Stimulated activated naive CD4-positive, alpha-beta T cell (primary cell): ENCODE measurements at regions not wholly inside any gene's neighbourhood (a gene's known extent, or its start where the extent isn't known, plus 50 kb on each side); places are given as distances from the start of the nearest gene placed in this dataset.

Experiments
- DNase-seq, 6 experiments: peaks; one replicate each; lab custom pipeline; 2025; lab: John Stamatoyannopoulos, UW

DNA sequence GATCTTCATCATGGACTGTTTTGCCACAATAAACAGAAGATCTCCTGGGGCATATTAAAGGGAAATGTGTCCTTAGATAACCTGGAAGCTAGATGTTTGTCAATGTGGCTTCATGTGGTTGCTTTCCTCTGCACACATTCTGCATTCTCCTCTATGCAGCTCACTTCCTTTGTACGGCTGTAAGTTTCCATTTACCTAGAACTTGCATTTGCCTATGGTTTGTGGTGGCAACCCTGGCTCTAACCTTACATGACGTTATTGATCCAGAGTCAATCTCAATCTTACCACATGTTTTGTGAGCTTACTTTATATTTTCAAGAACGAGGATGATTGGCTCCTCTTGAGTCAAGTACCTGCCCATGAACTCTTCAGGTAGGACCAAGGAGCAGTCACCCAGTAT lies 863.1 kb downstream of the MAFB start:
- DNase-seq: no peak

GRCh38 chr20:39825524-39825923 lies 863.4 kb downstream of the DHX35 start:
- no peak for DNase-seq

GRCh38 chr20:39823224-39823623 lies 861.1 kb downstream of the DHX35 start:
- DNase-seq: no peak

DNA sequence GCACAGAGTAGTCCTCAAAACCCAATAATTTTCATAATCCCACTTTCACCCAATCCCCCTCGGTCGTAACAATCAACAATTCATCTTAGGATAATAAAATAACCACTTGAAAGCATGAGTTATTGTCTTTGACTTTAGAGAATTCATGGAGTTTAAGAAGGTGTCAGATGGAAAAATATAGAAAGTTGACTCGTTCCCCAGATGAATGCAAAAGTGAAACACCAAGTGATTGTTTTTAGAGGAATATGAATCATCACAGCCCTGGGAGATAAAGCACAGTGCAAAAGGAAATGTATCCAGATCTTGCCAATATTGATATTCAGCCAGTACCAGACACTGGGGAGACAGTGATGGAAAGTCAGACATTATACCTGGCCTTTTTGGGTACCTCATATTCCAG lies 860.5 kb downstream of the DHX35 start:
- no peak for DNase-seq

DNA sequence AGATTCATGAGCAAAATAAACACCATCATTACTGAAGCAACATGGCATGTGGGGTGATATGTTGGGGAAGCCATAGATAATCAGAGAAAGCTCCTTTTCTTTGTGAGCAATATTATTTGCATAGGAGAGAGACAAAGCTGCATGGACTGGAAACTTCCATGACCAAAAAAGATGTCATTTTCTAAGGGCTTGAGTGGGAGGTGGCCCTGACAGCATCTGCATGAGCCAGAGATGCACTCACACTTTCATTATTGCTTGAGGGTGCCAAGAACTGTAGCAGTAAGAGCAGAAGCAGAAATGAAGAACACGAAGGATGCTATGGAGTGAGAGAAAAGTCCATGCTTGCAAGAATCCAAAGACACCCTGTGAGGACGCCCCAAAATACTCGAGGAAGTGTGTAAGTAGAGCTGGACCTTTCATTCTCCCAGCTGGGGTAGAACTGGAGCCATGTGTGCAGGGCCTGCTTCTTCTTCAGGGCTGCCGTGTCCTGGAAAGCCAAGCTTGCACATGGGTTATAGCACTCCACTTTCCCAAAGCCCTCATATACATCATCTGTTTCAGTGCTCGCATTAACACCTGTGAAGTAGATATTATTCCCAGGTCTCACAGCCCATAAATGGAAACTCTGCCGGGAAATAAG lies 851.2 kb downstream of the DHX35 start:
- no peak for DNase-seq

DNA sequence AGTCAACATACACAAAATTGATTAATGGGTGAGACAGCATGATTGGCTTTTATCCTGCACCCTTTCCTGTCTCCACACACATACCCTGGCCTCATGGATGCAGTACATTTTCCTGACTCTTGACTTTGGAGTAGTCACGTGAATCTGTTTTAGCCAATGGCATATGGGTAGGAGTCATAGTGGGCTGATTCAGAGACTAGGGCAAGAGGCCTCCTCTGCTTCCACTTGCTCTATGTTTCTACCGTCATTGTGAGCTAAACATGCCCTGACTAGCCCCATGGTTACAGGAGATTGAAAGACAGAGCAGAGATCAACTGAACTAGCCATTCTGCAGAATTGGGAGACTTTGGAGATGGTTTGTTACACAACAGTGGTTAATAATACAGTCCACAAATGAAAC lies 850.0 kb downstream of the DHX35 start:
- no peak for DNase-seq

- DNase-seq: no peak
These were observed 848.2 kb downstream of the DHX35 start for GRCh38 chr20:39810309-39810708.

- DNase-seq: no peak
These were observed 846.5 kb downstream of the DHX35 start for GRCh38 chr20:39808613-39809012.

- no peak for DNase-seq
These were observed 838.4 kb downstream of the DHX35 start for GRCh38 chr20:39800548-39800947.

DNA sequence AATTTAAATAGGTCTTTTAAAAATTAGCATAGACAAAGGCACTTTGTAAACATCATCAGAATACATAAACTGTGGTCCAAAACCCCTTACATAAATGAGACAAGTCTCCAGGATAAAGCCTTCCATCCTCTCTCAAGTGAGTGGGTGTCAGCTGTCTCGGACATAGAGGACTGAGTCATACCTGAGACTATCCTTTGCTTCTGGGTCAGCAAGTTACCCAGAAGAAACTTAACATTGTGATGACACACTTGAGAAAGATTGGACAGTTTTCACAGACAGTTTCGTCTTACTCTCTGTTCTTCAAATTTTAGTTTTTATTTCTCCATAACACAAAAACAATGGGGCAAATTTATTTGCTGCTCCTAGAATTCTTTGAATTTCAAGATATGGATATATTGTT lies 838.0 kb downstream of the DHX35 start:
- no peak for DNase-seq

GRCh38 chr20:39799366-39799965 lies 837.3 kb downstream of the DHX35 start:
- no peak for DNase-seq

GRCh38 chr20:39795401-39796272 lies 833.5 kb downstream of the DHX35 start:
- no peak for DNase-seq

DNA sequence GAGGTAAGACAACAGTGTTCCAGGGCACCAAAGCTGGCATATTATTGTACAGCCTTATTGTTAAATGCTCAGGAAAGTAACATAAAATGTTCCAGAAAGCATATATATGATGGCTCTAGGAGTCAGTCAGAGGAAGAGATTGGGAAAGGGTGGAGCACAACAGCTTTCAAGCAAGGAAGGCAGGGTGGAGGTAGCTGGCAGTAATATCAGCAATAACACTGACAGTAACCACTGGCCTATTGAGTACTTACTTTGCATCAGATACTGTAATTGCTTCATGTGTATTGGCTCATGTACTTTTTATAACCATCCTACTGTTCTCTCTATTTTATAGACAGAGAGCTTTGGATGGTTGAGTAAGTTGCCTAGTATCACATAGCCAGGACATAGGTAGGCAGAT lies 830.2 kb downstream of the DHX35 start:
- no peak for DNase-seq

DNA sequence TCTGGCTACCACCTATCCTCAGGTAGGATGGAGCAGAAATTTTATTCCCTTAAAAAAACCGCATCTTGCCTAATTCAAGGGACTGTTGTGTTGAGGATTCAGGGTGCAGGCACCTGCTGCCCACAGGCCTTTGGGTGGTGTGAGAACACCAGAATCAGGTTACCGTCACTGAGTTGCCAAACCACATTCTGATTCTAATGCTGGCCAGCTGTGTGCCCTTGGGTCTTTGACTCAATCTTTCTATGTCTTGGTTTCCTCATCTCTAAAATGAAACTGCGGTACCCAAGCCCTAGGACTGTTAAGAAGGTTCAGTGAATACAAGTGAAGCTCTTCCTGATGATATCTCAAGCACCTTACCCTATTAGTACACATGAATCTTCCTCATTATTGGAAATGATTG lies 827.3 kb downstream of the DHX35 start:
- DNase-seq: no peak

DNA sequence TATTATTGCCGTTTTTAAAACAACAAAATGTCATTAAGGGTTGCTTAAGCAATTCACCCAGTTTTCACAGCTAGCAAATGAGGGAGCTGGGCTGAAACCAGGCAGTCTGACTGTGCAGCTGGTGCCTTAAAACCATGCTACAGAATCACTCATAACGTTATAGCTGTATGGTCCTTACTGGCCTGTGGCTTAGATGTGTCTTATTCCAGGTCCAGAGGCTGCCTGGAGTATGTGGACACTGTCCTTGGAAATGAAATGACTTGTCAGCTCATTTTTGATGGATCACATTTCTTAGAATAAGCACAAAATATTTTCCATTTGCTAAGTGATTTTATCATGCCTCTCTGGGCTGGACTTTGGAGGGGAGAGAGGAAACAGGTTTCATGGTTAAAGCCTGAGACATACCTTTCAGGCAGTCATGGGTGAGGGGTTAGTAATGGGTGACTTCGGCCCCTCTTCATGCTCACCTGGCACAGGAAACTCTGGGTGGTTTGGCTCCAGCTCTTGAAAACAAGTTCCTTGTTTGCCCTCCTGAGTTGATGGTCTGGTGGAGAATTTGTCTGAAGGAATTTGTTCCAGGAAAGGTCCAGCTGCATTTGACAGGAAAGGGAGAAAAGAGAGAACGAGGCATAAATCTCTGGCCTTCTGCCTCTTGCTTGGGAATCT lies 823.2 kb downstream of the DHX35 start:
- DNase-seq: no peak

GRCh38 chr20:39784693-39785092 lies 822.5 kb downstream of the DHX35 start:
- no peak for DNase-seq

DNA sequence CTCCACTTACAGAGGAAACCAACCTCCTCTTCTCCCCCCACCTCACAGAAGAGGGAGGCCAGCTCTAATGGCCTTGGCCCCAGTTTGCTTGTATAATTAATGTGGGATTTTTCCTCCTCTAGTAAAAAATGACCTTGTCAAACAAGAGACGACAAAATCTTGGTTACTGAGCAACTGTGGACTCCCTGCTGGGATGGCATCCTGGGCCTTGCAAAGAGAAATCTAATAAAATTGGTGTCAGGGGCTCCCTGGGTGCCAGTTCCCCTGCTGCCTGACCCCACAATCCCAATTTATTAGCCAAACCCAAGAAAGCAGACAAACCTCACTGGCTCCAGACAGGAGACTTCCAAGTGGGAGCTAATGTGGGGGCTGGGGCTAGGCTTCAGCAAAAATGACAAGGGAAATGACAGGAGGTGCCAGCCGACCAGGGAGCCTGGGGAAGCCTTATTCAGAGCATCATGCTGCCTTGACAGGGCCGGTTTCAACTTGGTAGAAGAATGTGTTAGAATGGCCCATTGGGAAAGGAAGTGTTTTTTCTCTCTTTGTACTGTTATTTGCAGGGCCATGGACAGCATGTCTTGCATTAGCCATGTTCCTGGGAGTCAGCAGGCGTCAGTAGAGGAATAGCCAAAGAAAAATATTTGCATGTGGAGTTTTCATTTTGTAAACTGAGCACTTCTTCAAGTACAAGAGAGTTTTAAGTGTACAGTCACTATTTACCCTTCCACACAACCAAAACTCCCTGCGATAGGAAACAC lies 816.9 kb downstream of the DHX35 start:
- DNase-seq: no peak

GRCh38 chr20:39778431-39778830 lies 816.3 kb downstream of the DHX35 start:
- DNase-seq: no peak

DNA sequence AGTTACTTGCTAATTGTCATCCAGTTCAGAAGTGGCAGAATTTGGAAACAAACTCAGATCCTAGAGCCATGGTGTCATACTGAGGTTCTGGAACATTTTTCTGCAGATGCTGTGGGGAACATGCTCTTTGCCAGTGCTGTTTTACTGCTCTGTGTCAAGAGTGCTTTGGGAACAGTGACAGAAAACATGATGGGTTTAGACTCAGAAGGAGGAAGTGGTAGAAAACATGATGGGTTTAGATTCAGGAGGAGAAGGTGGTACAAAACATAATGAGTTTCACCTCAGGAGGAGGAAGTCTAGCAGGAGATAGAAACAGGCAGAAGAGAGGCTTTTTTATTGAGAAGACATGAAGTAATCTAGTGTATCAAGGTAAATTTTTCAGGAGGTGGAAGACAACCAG lies 815.5 kb downstream of the DHX35 start:
- no peak for DNase-seq

DNA sequence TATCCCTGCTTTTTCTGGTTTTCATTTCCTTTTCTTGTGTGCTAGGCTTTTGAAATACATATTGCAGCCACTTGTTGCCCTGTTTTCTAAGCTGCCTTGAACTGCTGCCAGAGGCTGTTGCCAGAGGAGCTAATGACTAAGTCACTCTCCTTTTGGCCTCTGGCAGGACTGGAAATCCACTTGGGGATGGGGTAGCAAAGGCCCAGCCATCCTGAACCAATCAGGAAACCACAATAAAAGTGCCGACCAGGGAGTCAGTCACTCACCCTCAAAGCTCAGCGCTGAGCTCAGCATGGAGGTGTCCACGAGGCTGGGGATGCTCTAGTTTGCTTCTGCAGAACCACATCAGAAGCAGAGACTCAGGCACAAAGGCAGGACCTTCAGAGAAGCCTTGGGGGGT lies 813.0 kb downstream of the DHX35 start:
- no peak for DNase-seq

DNA sequence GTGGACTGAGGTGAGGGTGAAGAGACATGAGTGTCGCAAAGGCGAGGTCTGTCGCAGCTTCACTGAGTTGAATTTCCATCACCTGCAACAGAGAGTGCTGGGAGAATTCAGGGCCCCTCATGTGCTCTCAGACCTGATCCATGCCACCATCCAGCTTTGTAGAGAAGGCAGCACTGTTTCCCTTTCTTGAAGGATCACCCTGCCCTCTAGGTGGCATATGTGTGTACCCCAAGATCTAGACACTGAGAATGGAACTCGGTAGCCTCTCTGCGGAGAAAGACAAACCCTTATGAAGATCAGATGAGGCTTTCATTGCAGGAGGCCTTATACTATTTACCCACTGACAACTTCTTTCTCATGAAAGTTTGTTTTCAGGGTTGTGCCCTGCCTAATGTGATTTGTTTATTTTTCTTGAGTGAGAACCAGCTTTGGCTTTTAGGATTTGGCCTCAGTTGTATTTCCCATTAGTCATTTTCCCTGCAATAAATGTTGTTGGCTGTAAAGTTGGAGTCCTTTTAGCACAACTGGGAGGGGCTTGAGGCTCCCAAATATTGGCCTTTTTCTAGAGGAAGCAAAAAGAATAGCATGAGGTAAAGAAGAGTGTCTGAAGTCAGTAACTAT lies 811.3 kb downstream of the DHX35 start:
- DNase-seq: no peak

- no peak for DNase-seq
These were observed 805.2 kb downstream of the DHX35 start for GRCh38 chr20:39767352-39767751.
